Keratinocyte (primary cell): ENCODE measurements at regions not wholly inside any gene's neighbourhood (a gene's known extent, or its start where the extent isn't known, plus 50 kb on each side); places are given as distances from the start of the nearest gene placed in this dataset.

Experiments
- DNase-seq: peaks from one replicate; pipeline ENCODE4 v3.0.0-alpha.2; 2011; ENCODE audit warnings: low read depth, missing footprints, low spot score
- FAIRE-seq: peaks from 2 replicates; lab custom pipeline; 2011; peaks lifted over from hg19 to GRCh38; lab: Jason Lieb, UNC
- H2AFZ ChIP-seq: 2 replicates; pipeline ENCODE4 v1.6.0; 2012; ENCODE audit warnings: low read length, control low read depth, inconsistent platforms; ENCODE audit not compliant: control insufficient read depth
- H3K27ac ChIP-seq: 2 replicates; pipeline ENCODE4 v1.5.1; 2011; ENCODE audit warnings: low read length; ENCODE audit not compliant: control insufficient read depth, insufficient read depth
- H3K27me3 ChIP-seq: 3 replicates; pipeline ENCODE4 v1.6.0; 2011; ENCODE audit warnings: low read length; ENCODE audit not compliant: control insufficient read depth, insufficient read depth; ENCODE audit errors: extremely low read depth
- H3K36me3 ChIP-seq, 2 experiments: 2 replicates in 1 of 2; 3 replicates in 1 of 2; pipeline ENCODE4 v1.5.1; 2011; ENCODE audit warnings: low read length in 2 of 2, mild to moderate bottlenecking in 1 of 2; ENCODE audit not compliant: control insufficient read depth in 2 of 2, insufficient read depth in 2 of 2; ENCODE audit errors: extremely low read depth in 1 of 2
- H3K4me1 ChIP-seq: 3 replicates; pipeline ENCODE4 v1.5.1; 2011; ENCODE audit warnings: low read length; ENCODE audit not compliant: control insufficient read depth, insufficient read depth; ENCODE audit errors: extremely low read depth
- H3K4me2 ChIP-seq: 3 replicates; pipeline ENCODE4 v1.6.0; 2011; ENCODE audit warnings: low read depth, low read length; ENCODE audit not compliant: control insufficient read depth, insufficient read depth; ENCODE audit errors: extremely low read depth
- H3K4me3 ChIP-seq, 3 experiments: fragments of 200-600 bp in 1 of 3; sonication (generic) in 1 of 3; 2 replicates in 2 of 3; 3 replicates in 1 of 3; pipeline ENCODE4 v1.5.1; 2011 to 2016; ENCODE audit warnings: low read length in 3 of 3, mild to moderate bottlenecking in 3 of 3, control low read depth in 2 of 3, inconsistent platforms in 1 of 3, low read depth in 1 of 3, mixed read lengths in 1 of 3, mixed run types in 1 of 3, moderate library complexity in 1 of 3; ENCODE audit not compliant: control insufficient read depth in 2 of 3, insufficient read depth in 2 of 3; ENCODE audit errors: extremely low read depth in 1 of 3
- H3K79me2 ChIP-seq: 2 replicates; pipeline ENCODE4 v1.6.0; 2012; ENCODE audit warnings: low read length; ENCODE audit not compliant: control insufficient read depth, insufficient read depth
- H3K9ac ChIP-seq: 3 replicates; pipeline ENCODE4 v1.6.0; 2011; ENCODE audit warnings: low read length; ENCODE audit not compliant: control insufficient read depth, insufficient read depth; ENCODE audit errors: extremely low read depth
- H3K9me1 ChIP-seq: 3 replicates; pipeline ENCODE4 v1.6.0; 2011; ENCODE audit warnings: low read length; ENCODE audit not compliant: control insufficient read depth, insufficient read depth; ENCODE audit errors: extremely low read depth
- H3K9me3 ChIP-seq: 2 replicates; pipeline ENCODE4 v1.5.1; 2012; ENCODE audit warnings: low read depth, low read length; ENCODE audit not compliant: control insufficient read depth
- H4K20me1 ChIP-seq: 3 replicates; pipeline ENCODE4 v1.6.0; 2011; ENCODE audit warnings: low read length; ENCODE audit not compliant: control insufficient read depth, insufficient read depth; ENCODE audit errors: extremely low read depth
- CTCF ChIP-seq, 3 experiments: IDR thresholded peaks in 1 of 3; conservative IDR thresholded peaks in 1 of 3; optimal IDR thresholded peaks in 1 of 3; 2 replicates in 2 of 3; 3 replicates in 1 of 3; pipeline versions ENCODE3 to v1.5.1; 2011; ENCODE audit warnings: low read length in 3 of 3, mild to moderate bottlenecking in 3 of 3, moderate library complexity in 2 of 3, control low read depth in 1 of 3, inconsistent platforms in 1 of 3; ENCODE audit not compliant: insufficient read depth in 2 of 3; ENCODE audit errors: extremely low read depth in 1 of 3
- EZH2 ChIP-seq: IDR thresholded peaks from one replicate; pipeline ENCODE4 v1.6.1; 2012; ENCODE audit warnings: inconsistent platforms, mild to moderate bottlenecking, low read length, moderate library complexity
- dilution Hi-C: fragments of 300-500 bp; cut with MboI; formaldehyde crosslinking; loops from one replicate; pipeline ENCODE4 v1.7.0; 2020; ENCODE audit warnings: low sequenced_read_pairs; ENCODE audit not compliant: extremely low pct_ligation_motif_present

- dilution Hi-C loops, result no loop called here
- no peak for DNase-seq
- H3K4me1 ChIP-seq, result no peaks in the 10 kb centered on the region
These were observed 248.1 kb upstream of the CHRNA7 start for GRCh38 chr15:31782016-31782783.

GRCh38 chr15:31782951-31783350, 247.4 kb upstream of the CHRNA7 start:
- H3K9me3 ChIP-seq, result no peaks in the 10 kb centered on the region
- no peak overlapping the region for H3K27ac ChIP-seq
- H3K4me3 ChIP-seq, result no peak overlapping the region
- no peaks in the 10 kb centered on the region for H3K79me2 ChIP-seq
- H3K27me3 ChIP-seq, result no peaks in the 10 kb centered on the region
- no peak overlapping the region for H3K4me2 ChIP-seq
- H2AFZ ChIP-seq, result no peak overlapping the region
- no peaks in the 10 kb centered on the region for H3K4me1 ChIP-seq
- dilution Hi-C loops, result no loop called here
- TF ChIP-seq EZH2 (no peak), CTCF (optimal IDR thresholded peaks at IDR 0.05 in 1 of 3, IDR thresholded peaks at IDR 0.05 in 1 of 3, conservative IDR thresholded peaks at IDR 0.05 in 1 of 3; ENCODE audit: extremely low read depth in 1 of 3, insufficient read depth in 2 of 3, low read length in 3 of 3) (no peak)
- no peaks in the 10 kb centered on the region for H3K9me1 ChIP-seq
- no peak overlapping the region for H3K9ac ChIP-seq
- H3K36me3 ChIP-seq, result no peaks in the 10 kb centered on the region
- no peak for FAIRE-seq
- no peaks in the 10 kb centered on the region for H4K20me1 ChIP-seq
- no peak for DNase-seq

More at GRCh38 chr15:31782016-31782783, 248.1 kb upstream of the CHRNA7 start:
- Histone ChIP-seq H3K9ac (no peak overlapping the region), H3K4me2 (no peak overlapping the region), H3K4me3 (no peak overlapping the region), H3K27ac (no peak overlapping the region), H2AFZ (no peak overlapping the region), H3K36me3 (no peaks in the 10 kb centered on the region), H3K9me1 (no peaks in the 10 kb centered on the region), H3K79me2 (no peaks in the 10 kb centered on the region), H3K27me3 (no peaks in the 10 kb centered on the region), H4K20me1 (no peaks in the 10 kb centered on the region), H3K9me3 (no peaks in the 10 kb centered on the region)
- TF ChIP-seq EZH2 (no peak), CTCF (optimal IDR thresholded peaks at IDR 0.05 in 1 of 3, IDR thresholded peaks at IDR 0.05 in 1 of 3, conservative IDR thresholded peaks at IDR 0.05 in 1 of 3; ENCODE audit: extremely low read depth in 1 of 3, insufficient read depth in 2 of 3, low read length in 3 of 3) (no peak)
- FAIRE-seq, result no peak
